HPDE6-E6E7 (cell line): ENCODE measurements at regions not wholly inside any gene's neighbourhood (a gene's known extent, or its start where the extent isn't known, plus 50 kb on each side); places are given as distances from the start of the nearest gene placed in this dataset.
"Not testable (repeated sequence)": the region's sequence is repeated elsewhere in the genome, so short reads cannot be mapped to it uniquely, and the experiment has no call there.

Experiments
- DNase-seq: peaks from one replicate; pipeline ENCODE4 v3.0.0; 2011; ENCODE audit warnings: missing footprints; ENCODE audit errors: extremely low spot score

- DNase-seq, result no peak
Measured at GRCh38 chr7:110544194-110544593, 546.7 kb upstream of the LRRN3 start.

GRCh38 chr7:110548372-110548771 lies 542.6 kb upstream of the LRRN3 start:
- DNase-seq, result no peak

DNA sequence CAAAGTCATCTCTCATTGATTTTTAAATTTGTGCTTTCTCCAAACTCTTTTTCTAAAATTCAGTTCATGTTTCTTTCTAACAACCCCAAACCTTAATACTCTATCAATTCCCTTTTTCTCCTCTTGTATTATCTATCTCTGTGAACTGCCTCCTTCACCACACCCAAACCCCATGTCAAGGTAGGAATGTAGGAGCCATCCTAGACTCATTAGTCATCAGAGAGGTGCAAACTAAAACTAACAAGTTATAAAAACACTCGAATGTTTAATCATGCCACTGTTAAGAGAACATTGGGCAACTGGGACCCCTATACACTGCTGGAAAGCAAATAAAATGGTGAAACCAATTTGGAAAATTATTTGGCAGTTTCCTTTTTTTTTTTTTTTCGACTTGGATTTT lies 533.8 kb upstream of the LRRN3 start:
- no peak for DNase-seq

- not testable (repeated sequence) for DNase-seq
Measured at GRCh38 chr7:110563286-110563685, 527.6 kb upstream of the LRRN3 start.

GRCh38 chr7:110564246-110564645 lies 526.7 kb upstream of the LRRN3 start:
- no peak for DNase-seq

GRCh38 chr7:110568388-110568787 lies 522.5 kb upstream of the LRRN3 start:
- DNase-seq, result no peak

DNA sequence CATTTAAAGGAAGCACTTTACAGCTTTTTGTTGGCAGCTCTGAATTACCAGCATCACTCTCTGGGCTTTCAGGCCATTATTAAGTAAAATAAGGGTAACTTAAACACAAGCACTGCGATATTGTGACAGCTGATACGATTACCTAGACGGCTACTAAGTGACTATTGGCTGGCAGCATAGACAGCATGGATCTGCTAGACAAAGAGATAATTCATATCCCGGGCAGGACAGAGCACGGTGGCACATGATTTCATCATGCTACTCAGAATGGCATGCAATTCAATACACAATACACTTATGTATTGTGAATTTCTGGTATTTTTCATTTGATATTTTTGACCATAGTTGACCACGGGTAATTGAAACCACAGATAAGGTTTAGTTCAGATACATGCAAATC lies 522.0 kb upstream of the LRRN3 start:
- no peak for DNase-seq

DNA sequence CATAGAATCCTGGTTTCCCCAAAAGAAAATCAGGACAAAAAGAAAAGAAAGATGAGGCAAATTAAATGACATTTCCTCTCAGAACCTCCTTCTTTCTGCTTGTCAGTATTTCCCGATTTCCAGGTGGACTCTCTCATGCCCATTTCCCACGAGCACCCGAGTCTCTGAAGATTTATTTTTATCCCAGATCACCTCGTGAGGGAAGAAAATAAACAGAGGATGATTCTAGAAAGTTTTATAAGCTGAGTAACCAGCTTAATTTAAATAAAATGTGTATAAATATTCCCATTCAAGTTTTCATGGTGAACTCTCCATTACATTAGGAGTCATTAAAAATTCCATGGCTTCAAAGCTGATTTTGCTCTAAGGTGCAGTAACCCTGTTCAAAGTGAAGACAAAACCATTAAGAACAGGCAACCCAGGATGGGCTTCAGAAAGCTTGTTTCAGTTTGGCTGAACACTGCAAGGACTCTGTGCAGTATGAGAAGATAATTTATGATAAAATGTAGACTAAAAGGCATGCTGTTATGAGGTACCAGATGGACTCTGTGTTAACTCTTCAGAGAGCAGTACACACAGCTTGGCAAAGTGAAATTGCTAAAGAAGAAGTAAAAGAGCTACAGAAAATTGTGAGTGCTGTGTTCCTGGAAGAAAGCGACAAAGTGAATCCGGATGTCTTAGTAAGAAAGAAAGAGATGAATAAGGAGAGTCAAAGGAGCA lies 521.3 kb upstream of the LRRN3 start:
- DNase-seq, result no peak

DNA sequence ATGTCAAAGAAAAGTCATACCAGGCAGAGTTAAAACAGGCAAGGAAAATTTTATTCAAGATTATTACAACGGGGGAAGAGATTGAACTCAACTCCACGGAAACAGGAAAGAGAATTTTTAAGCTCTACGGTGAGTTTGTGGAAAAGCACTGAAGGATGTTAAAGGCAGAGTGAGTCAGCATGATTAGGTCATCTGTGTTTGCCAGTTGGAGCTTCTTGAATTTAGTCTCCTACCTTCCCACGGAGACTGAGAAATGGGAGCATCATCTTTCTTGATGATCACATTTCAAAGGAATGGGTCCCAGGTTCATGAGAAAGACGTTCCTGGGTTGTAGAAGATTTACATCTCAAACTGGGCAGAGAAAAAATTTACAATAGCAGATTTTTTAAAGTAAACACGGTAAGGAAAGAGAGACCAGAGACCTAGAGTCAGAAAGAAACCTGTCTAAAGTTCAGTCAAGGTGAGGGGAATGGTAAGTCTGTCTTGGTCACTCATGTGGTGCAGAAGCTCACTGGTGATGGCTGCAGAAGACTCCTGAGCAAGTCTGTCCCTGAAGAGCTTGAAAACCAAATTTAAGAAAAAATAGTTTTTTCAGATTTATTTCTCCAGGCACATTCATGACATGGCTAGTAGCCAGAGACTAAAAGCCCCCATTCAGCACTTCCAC lies 516.9 kb upstream of the LRRN3 start:
- peak; percentile 26 for DNase-seq

DNA sequence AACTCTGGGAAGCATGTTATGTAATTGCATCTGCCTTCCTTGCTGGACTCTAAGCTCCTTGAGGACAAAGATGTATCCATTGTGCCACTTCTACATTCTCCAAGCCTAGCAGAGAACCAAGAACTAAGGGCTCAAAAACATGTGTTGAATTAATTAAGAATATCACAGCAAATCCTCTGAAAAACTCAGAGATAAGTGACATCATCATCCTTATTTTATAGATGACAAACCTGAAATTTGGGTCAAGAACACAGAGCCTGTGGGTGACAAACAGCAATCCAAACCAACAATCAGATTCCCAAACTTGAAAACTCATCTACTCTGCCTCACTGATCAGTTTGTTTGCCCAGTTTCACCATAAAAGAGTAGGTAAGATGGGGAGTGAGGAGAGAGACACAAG lies 503.6 kb upstream of the LRRN3 start:
- no peak for DNase-seq

DNA sequence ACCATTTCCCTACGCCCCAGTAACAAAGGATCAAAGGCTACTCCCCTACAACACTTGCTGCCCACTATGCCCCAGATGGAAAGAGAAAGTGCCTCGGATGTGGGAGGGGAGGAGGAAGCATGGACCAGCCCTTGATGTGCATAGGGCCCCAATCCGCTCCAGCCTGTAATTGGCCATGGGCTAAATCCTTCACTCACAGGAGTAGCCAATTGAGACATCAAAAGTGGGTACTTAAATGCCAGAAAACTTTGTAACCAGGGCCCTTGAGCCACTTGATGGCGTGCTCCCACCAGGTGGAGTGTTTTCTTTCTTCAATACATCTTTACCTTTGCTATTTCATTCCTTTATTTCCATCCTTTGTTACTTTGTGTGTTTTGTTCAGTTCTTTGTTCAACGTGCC lies 500.5 kb upstream of the LRRN3 start:
- no peak for DNase-seq

DNA sequence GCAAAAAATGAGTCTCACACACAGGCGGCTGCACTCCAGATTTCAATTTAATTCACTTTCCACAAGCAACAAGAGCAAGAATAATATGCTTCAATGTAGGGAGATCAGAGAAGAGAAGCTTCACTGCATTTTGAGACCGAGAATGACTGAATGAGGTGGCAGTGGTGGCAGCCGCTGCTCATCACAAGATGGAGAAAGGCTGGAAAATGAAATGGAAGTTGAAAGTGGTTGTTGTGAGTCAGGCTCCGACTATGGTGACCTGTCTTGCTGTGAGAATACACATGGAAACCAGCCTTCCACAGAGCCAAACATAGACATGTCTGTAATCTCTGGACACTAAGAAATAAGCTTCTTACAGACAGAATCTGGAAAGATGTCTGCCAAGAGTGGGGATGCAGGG lies 499.6 kb upstream of the LRRN3 start:
- no peak for DNase-seq

DNA sequence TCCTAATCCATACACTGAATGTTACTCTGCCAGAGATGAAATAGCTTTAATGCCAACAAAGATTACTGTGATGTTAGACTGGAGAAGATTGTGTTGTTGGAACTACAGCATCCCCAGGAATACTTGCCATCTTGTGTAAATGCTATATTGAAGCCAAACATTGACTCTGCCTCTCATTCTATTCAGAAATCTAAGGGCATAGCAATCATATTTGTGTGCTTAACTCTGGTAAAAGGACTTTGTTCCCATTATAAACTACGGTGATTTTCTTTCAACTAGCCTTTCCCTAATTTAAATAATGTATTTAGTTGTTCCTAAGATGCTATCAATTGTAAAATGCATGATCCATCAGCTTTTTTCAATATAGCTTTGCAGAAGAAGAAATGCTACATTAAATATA lies 498.4 kb upstream of the LRRN3 start:
- DNase-seq, result no peak

GRCh38 chr7:110593355-110593754 lies 497.6 kb upstream of the LRRN3 start:
- no peak for DNase-seq

DNA sequence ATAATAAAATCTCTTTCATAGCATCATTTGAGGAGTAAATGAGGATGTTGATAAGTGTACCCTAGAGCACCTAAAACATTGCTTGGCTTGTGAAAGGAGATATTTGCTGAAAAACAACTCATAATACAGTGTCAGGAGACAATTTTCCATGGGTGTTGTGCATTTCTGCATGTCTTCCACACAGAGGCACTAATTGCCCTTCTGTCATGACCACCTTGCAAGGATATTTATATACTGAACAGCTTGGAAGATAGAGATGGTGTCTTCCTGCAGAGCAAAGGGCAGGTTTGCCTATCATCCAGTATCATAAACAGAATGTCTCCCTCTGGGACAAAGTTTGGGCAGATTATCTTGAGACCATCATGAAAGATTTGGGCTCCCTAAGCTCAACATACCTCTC lies 495.2 kb upstream of the LRRN3 start:
- no peak for DNase-seq

GRCh38 chr7:110600956-110601355 lies 490.0 kb upstream of the LRRN3 start:
- DNase-seq, result no peak

GRCh38 chr7:110601710-110602109 lies 489.2 kb upstream of the LRRN3 start:
- DNase-seq, result no peak

- DNase-seq, result no peak
Measured at GRCh38 chr7:110604206-110604605, 486.7 kb upstream of the LRRN3 start.

DNA sequence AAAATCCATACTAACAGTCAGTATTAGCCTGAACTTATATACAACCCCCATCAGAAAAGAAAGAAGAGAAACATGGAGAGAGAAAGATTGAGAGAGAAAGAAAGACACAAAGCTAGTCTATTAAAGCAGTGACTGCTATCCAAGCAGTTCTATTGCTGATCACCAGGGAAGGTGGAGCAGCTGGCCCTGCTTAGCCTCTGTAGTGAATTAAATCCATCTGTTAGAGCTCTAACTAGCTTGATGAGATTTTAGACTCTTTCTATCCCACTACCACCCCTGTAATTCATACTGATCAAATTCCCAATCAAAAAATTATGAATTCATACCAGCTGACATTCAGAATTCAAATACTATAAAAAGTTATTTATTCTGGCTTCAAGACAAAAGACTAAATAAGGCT lies 486.0 kb upstream of the LRRN3 start:
- DNase-seq, result no peak

GRCh38 chr7:110607050-110607857 lies 483.7 kb upstream of the LRRN3 start:
- no peak for DNase-seq

- no peak for DNase-seq
Measured at GRCh38 chr7:110609336-110609735, 481.6 kb upstream of the LRRN3 start.

- no peak for DNase-seq
Measured at GRCh38 chr7:110612680-110613079, 478.2 kb upstream of the LRRN3 start.
